PC-3 (cell line): ENCODE measurements at regions not wholly inside any gene's neighbourhood (a gene's known extent, or its start where the extent isn't known, plus 50 kb on each side); places are given as distances from the start of the nearest gene placed in this dataset.

Experiments
- ATAC-seq: fragments of 200-7000 bp; cut with Tn5 transposase; 2 replicates; pipeline ENCODE4 v1.9.1; 2020; ENCODE audit warnings: mild to moderate bottlenecking, moderate library complexity
- BruUV-seq: library from RNA; stranded (reverse); fragments of 400-500 nt; replicated peaks from 2 replicates; lab custom pipeline; 2021; lab: Mats Ljungman, UMichigan
- CTCF ChIA-PET: fragments of 300-600 bp; sonication (Branson Sonifier 250); formaldehyde crosslinking; loops from one replicate; lab custom pipeline; 2022; ENCODE audit warnings: antibody characterized with exemption; lab: Charles Lee
- POLR2A ChIA-PET: fragments of 300-600 bp; sonication (Branson Sonifier 250); formaldehyde crosslinking; loops from one replicate; lab custom pipeline; 2022; ENCODE audit warnings: antibody characterized with exemption; ENCODE audit not compliant: unreplicated experiment; lab: Charles Lee
- DNase-seq: peaks from one replicate; pipeline ENCODE4 v3.0.0-alpha.2; 2015
- H2AFZ ChIP-seq: fragments of 300-600 bp; sonication (generic); 2 replicates; pipeline ENCODE4 v1.6.0; 2016; ENCODE audit warnings: antibody characterized with exemption, low read length
- H3F3A ChIP-seq: fragments of 300-600 bp; sonication (generic); one replicate; pipeline ENCODE4 v1.6.0; 2017; ENCODE audit warnings: antibody characterized with exemption, low read length, control low read depth, mild to moderate bottlenecking; ENCODE audit not compliant: unreplicated experiment
- H3K27ac ChIP-seq: fragments of 300-600 bp; sonication (generic); 2 replicates; pipeline ENCODE4 v1.5.1; 2016; ENCODE audit warnings: mild to moderate bottlenecking, low read length
- H3K27me3 ChIP-seq: fragments of 300-600 bp; sonication (generic); 2 replicates; pipeline ENCODE4 v1.6.1; 2016; ENCODE audit warnings: low read length, mixed read lengths
- H3K36me3 ChIP-seq: fragments of 300-600 bp; sonication (generic); 2 replicates; pipeline ENCODE4 v1.6.1; 2016; ENCODE audit warnings: low read depth, mixed run types, low read length, mixed read lengths
- H3K4me1 ChIP-seq: fragments of 300-600 bp; sonication (generic); 2 replicates; pipeline ENCODE4 v1.5.1; 2016; ENCODE audit warnings: low read length; ENCODE audit not compliant: insufficient read depth
- H3K4me2 ChIP-seq: fragments of 300-600 bp; sonication (generic); 2 replicates; pipeline ENCODE4 v1.6.0; 2016; ENCODE audit warnings: low read length
- H3K4me3 ChIP-seq: fragments of 300-600 bp; sonication (generic); 2 replicates; pipeline ENCODE4 v1.5.1; 2016; ENCODE audit warnings: mild to moderate bottlenecking, low read length, mixed read lengths
- H3K79me2 ChIP-seq: fragments of 300-600 bp; sonication (generic); 2 replicates; pipeline ENCODE4 v1.6.1; 2017; ENCODE audit warnings: low read length, mixed read lengths
- H3K9ac ChIP-seq: fragments of 300-600 bp; sonication (generic); 2 replicates; pipeline ENCODE4 v1.6.0; 2016; ENCODE audit warnings: mild to moderate bottlenecking, low read length
- H3K9me2 ChIP-seq: fragments of 300-600 bp; sonication (generic); replicated peaks from 2 replicates; pipeline ENCODE4 v1.6.1; 2016; ENCODE audit warnings: mixed run types, low read length, mixed read lengths
- H3K9me3 ChIP-seq: fragments of 300-600 bp; sonication (generic); 2 replicates; pipeline ENCODE4 v1.6.1; 2016; ENCODE audit warnings: low read length, mixed read lengths
- H4K20me1 ChIP-seq: fragments of 300-600 bp; sonication (generic); 2 replicates; pipeline ENCODE4 v1.6.1; 2016; ENCODE audit warnings: low read length, mixed read lengths
- CTCF ChIP-seq: fragments of 300-600 bp; sonication (generic); conservative IDR thresholded peaks from 2 replicates; pipeline ENCODE4 v1.5.1; 2017; ENCODE audit warnings: antibody characterized with exemption, low read depth, mild to moderate bottlenecking, low read length
- EZH2 ChIP-seq: fragments of 300-600 bp; sonication (generic); IDR thresholded peaks from one replicate; pipeline ENCODE4 v1.6.1; 2017; ENCODE audit warnings: antibody characterized with exemption, mild to moderate bottlenecking, low read length; ENCODE audit not compliant: unreplicated experiment
- EZH2phosphoT487 ChIP-seq: fragments of 300-600 bp; sonication (generic); IDR thresholded peaks from 2 replicates; pipeline ENCODE4 v1.6.1; 2018; ENCODE audit warnings: mild to moderate bottlenecking, antibody characterized with exemption, low read length, borderline replicate concordance
- intact Hi-C: fragments of 100-400 bp; cut with micrococcal nuclease; formaldehyde crosslinking; loops from 2 replicates; pipeline ENCODE4 v1.9.0; 2023

- ATAC-seq (no peak), DNase-seq (no peak)
- H3K9me2 ChIP-seq, result no peaks in the 10 kb centered on the region
- TF ChIP-seq CTCF (no peak), EZH2 (no peak), EZH2phosphoT487 (no peak)
- no peak overlapping the region for H3K9ac ChIP-seq
- H3K4me2 ChIP-seq, result no peak overlapping the region
- intact Hi-C loops, result no loop called here
- no peaks in the 10 kb centered on the region for H3F3A ChIP-seq
- no peak overlapping the region for H3K27ac ChIP-seq
- ChIA-PET CTCF (no interaction called here), POLR2A (no interaction called here)
- no peaks in the 10 kb centered on the region for H3K4me1 ChIP-seq
- H3K4me3 ChIP-seq, result no peak overlapping the region
- no peaks in the 10 kb centered on the region for H3K36me3 ChIP-seq
- no TSS peak for BruUV-seq
- no peak overlapping the region for H2AFZ ChIP-seq
- no peaks in the 10 kb centered on the region for H3K9me3 ChIP-seq
- H3K27me3 ChIP-seq, result no peaks in the 10 kb centered on the region
- no peaks in the 10 kb centered on the region for H4K20me1 ChIP-seq
- H3K79me2 ChIP-seq, result no peaks in the 10 kb centered on the region
Observed at GRCh38 chr3:18223974-18224373, 201.2 kb downstream of the SATB1 start.

- Histone ChIP-seq H3K9ac (no peak overlapping the region), H3K79me2 (no peaks in the 10 kb centered on the region), H3K9me2 (no peaks in the 10 kb centered on the region), H3K4me1 (no peaks in the 10 kb centered on the region), H3K27me3 (no peaks in the 10 kb centered on the region), H3K36me3 (no peaks in the 10 kb centered on the region), H3F3A (no peaks in the 10 kb centered on the region), H4K20me1 (no peaks in the 10 kb centered on the region), H3K9me3 (no peaks in the 10 kb centered on the region), H3K4me3 (no peak overlapping the region), H3K27ac (no peak overlapping the region), H2AFZ (no peak overlapping the region), H3K4me2 (no peak overlapping the region)
- TF ChIP-seq CTCF (no peak), EZH2phosphoT487 (no peak)
- CTCF ChIA-PET, result no interaction called here
- ATAC-seq (no peak), DNase-seq (no peak)
- POLR2A ChIA-PET, result no interaction called here
- intact Hi-C loops, result no loop called here
- no TSS peak for BruUV-seq
Observed at GRCh38 chr3:18223571-18223970, 201.6 kb downstream of the SATB1 start.

- Histone ChIP-seq H4K20me1 (no peaks in the 10 kb centered on the region), H3K79me2 (no peaks in the 10 kb centered on the region), H3K36me3 (no peaks in the 10 kb centered on the region), H3K9me2 (no peaks in the 10 kb centered on the region), H3K27me3 (no peaks in the 10 kb centered on the region), H2AFZ (no peak overlapping the region), H3K9me3 (no peaks in the 10 kb centered on the region), H3K4me3 (no peak overlapping the region), H3K4me1 (peaks cover 3% of the 10 kb centered on the region), H3F3A (no peaks in the 10 kb centered on the region), H3K27ac (no peak overlapping the region), H3K4me2 (no peak overlapping the region), H3K9ac (no peak overlapping the region)
- BruUV-seq, result no TSS peak
- no peak for ATAC-seq
- TF ChIP-seq EZH2 (no peak), CTCF (no peak), EZH2phosphoT487 (no peak)
- ChIA-PET POLR2A (no interaction called here), CTCF (no interaction called here)
- intact Hi-C loops, result no loop called here
- no peak for DNase-seq
Observed at GRCh38 chr3:18222686-18223085, 202.5 kb downstream of the SATB1 start.
